ENCODE measurements at regions not wholly inside any gene's neighbourhood (a gene's known extent, or its start where the extent isn't known, plus 50 kb on each side); places are given as distances from the start of the nearest gene placed in this dataset.

- no peak for TF ChIP-seq CTCF (IDR thresholded peaks at IDR 0.05)
- no peak for TF ChIP-seq POLR2A (IDR thresholded peaks at IDR 0.05)
- TF ChIP-seq POLR2AphosphoS5 (IDR thresholded peaks at IDR 0.05; ENCODE audit: insufficient read depth in 1 of 2, low read depth in 1 of 2): no peak
Measured at GRCh38 chr4:137347371-137347770, 184.9 kb downstream of the PCDH18 start.

Data from vagina (tissue), 2 donors.